Kidney (tissue), 13 donors: ENCODE measurements at regions not wholly inside any gene's neighbourhood (a gene's known extent, or its start where the extent isn't known, plus 50 kb on each side); places are given as distances from the start of the nearest gene placed in this dataset.

Experiments used
- DNase-seq, 5 donors: peaks; one replicate each; pipeline ENCODE4 v3.0.0-alpha.2; 2013 to 2020
- FAIRE-seq: peaks from 2 replicates; lab custom pipeline; 2012; peaks lifted over from hg19 to GRCh38; lab: Jason Lieb, UNC
- H3K27ac ChIP-seq, 2 donors: one replicate each; pipeline ENCODE4 v1.7.0; 2013; ENCODE audit warnings: low read depth in 2 of 2, low read length in 2 of 2, inconsistent platforms in 1 of 2
- H3K27me3 ChIP-seq: one replicate; pipeline ENCODE4 v1.7.1; 2013; ENCODE audit warnings: low read length, inconsistent platforms; ENCODE audit not compliant: control insufficient read depth, insufficient read depth
- H3K36me3 ChIP-seq, 3 donors: one replicate each; pipeline versions ENCODE4 v1.7.0 to v1.7.1; 2013; ENCODE audit warnings: low read length in 3 of 3, control low read depth in 1 of 3, inconsistent platforms in 1 of 3; ENCODE audit not compliant: insufficient read depth in 3 of 3, control insufficient read depth in 2 of 3
- H3K4me1 ChIP-seq, 3 donors: one replicate each; pipeline versions ENCODE4 v1.7.0 to v1.7.1; 2013; ENCODE audit warnings: low read length in 3 of 3, inconsistent platforms in 1 of 3, low read depth in 1 of 3; ENCODE audit not compliant: control insufficient read depth in 2 of 3, insufficient read depth in 2 of 3
- H3K4me3 ChIP-seq, 3 donors: one replicate each; pipeline versions ENCODE4 v1.7.0 to v1.8.1; 2013; ENCODE audit warnings: low read length in 3 of 3, control low read depth in 1 of 3, inconsistent platforms in 1 of 3
- H3K9ac ChIP-seq, 3 donors: one replicate each; pipeline versions ENCODE4 v1.7.0 to v1.7.1; 2013; ENCODE audit warnings: low read length in 3 of 3, control low read depth in 1 of 3, inconsistent platforms in 1 of 3
- H3K9me3 ChIP-seq, 3 donors: one replicate each; pipeline versions ENCODE4 v1.7.0 to v1.7.1; 2013; ENCODE audit warnings: low read length in 3 of 3, control low read depth in 1 of 3, inconsistent platforms in 1 of 3; ENCODE audit not compliant: control insufficient read depth in 2 of 3, insufficient read depth in 1 of 3
- intact Hi-C: fragments of 100-400 bp; cut with DNase I; formaldehyde crosslinking; loops from one replicate; pipeline ENCODE4 v1.11.1; 2022
- TF ChIP-seq, protein P1 (sequence below): IDR thresholded peaks from 3 replicates; pipeline ENCODE4 v1.5.1; 2012; ENCODE audit warnings: mild to moderate bottlenecking, moderate library complexity, borderline replicate concordance; ENCODE audit not compliant: insufficient read depth; ENCODE audit errors: extremely low read depth
- donor health status: control.
- donor health status: control.
- donor health status: control.
- donor health status: control.
- donor health status: control.
- donor health status: DM: yes; HTN: yes; CAD: no.
- donor health status: Normal renal cell carcinoma (clear cell type).

DNA sequence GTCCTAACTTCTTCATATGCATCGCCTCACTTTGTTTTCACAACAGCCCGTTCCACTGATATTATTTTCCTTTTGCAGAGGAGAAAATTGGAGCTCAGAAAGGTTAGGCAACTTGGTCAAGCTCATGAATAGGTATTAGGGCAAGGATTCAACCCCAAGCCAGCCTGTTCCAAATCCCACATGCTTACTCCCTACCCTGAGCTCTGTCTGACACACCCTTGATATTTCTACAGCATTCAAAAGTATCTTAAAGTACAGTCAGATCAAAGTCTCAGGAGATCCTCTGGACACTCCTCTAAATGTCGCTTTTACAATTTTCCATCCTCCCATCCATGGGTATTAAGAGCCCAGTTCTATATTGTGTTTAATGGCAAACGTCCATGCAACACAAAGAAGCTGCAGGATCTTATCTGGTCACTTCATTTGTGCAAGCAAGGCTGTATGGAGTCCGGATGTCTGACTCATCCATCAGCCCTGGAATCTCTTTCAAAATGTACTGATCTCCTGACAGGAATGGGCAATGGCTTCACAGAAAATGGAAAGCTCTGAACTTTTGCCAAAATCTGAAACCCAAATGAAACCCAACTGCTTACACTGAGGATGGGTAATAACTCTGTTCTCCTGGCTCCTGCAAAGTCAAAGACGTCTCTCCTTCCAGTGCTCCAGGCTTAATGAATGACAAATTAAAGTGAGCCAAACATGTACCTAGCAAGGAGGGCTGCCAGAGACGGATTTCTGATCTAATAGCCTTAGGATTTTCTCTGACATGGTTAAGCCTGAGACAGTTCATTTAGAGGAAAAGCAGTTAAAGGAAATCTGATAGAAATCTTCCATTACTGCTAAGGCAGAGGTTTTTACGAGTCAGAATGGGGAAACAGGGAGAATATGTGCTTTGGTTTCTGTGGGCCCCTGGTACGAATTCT lies 230.9 kb upstream of the RORA start:
- H3K27me3 ChIP-seq: no peaks in the 10 kb centered on the region
- DNase-seq: no peak
- no peaks in the 10 kb centered on the region for H3K4me1 ChIP-seq
- no peaks in the 10 kb centered on the region for H3K36me3 ChIP-seq
- H3K4me3 ChIP-seq: no peak overlapping the region
- intact Hi-C loops: no loop called here
- H3K9ac ChIP-seq: no peak overlapping the region
- TF ChIP-seq, protein P1, sequence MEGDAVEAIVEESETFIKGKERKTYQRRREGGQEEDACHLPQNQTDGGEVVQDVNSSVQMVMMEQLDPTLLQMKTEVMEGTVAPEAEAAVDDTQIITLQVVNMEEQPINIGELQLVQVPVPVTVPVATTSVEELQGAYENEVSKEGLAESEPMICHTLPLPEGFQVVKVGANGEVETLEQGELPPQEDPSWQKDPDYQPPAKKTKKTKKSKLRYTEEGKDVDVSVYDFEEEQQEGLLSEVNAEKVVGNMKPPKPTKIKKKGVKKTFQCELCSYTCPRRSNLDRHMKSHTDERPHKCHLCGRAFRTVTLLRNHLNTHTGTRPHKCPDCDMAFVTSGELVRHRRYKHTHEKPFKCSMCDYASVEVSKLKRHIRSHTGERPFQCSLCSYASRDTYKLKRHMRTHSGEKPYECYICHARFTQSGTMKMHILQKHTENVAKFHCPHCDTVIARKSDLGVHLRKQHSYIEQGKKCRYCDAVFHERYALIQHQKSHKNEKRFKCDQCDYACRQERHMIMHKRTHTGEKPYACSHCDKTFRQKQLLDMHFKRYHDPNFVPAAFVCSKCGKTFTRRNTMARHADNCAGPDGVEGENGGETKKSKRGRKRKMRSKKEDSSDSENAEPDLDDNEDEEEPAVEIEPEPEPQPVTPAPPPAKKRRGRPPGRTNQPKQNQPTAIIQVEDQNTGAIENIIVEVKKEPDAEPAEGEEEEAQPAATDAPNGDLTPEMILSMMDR: no peak
- no peaks in the 10 kb centered on the region for H3K9me3 ChIP-seq
- no peak for FAIRE-seq
- no peak overlapping the region for H3K27ac ChIP-seq

GRCh38 chr15:61457050-61457733 lies 228.1 kb upstream of the RORA start:
- intact Hi-C loops: no loop called here
- Histone ChIP-seq H3K27ac (no peak overlapping the region), H3K9ac (no peak overlapping the region), H3K27me3 (no peaks in the 10 kb centered on the region), H3K36me3 (no peaks in the 10 kb centered on the region), H3K9me3 (no peaks in the 10 kb centered on the region), H3K4me3 (no peak overlapping the region), H3K4me1 (no peaks in the 10 kb centered on the region)
- TF ChIP-seq, protein P1: no peak
- FAIRE-seq (no peak), DNase-seq (no peak)

DNA sequence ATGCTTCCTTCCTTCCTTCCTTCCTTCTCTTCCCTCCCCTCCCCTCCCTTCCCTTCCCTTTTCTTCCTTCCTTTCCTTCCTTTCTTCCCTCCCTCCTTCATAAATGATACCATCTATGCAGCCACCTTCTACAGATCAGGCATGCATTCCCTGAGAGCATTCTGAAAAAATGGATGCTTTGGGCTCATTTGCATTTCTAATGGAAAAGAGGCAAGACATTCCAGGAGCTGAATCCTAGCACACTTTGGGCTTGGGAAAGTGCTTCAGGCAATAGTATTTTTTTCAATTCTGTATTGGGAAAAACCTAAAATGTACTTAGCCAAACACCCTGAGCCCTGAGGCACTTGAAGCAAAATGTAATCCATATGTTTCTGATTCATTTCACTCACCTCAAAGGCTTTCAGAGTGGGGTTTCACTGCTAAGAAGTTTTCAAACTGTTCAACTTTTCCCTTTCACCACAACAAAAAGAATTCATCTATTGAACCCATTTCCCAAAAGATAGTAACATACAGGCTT lies 220.1 kb upstream of the RORA start:
- Histone ChIP-seq H3K27me3 (no peaks in the 10 kb centered on the region), H3K36me3 (no peaks in the 10 kb centered on the region), H3K9me3 (no peaks in the 10 kb centered on the region), H3K9ac (no peak overlapping the region), H3K27ac (no peak overlapping the region), H3K4me1 (no peaks in the 10 kb centered on the region), H3K4me3 (no peak overlapping the region)
- TF ChIP-seq, protein P1: no peak
- intact Hi-C loops: no loop called here
- FAIRE-seq (no peak), DNase-seq (no peak)
